ENCODE measurements at regions not wholly inside any gene's neighbourhood (a gene's known extent, or its start where the extent isn't known, plus 50 kb on each side); places are given as distances from the start of the nearest gene placed in this dataset.
"Not testable (repeated sequence)": the region's sequence is repeated elsewhere in the genome, so short reads cannot be mapped to it uniquely, and the experiment has no call there.

- no peak for TF ChIP-seq CTCF (IDR thresholded peaks at IDR 0.05; ENCODE audit: extremely low read depth, low read depth, low read length)
- Histone ChIP-seq H3K27ac (ENCODE audit: low read depth, low read length) (no peak overlapping the region), H4K20me1 (ENCODE audit: insufficient read depth, low read length) (no peaks in the 10 kb centered on the region), H2AFZ (ENCODE audit: low read length) (no peak overlapping the region), H3K4me1 (ENCODE audit: insufficient read depth, low read length) (peaks cover 14% of the 10 kb centered on the region), H3K4me3 (ENCODE audit: insufficient read depth, low read length) (no peak overlapping the region), H3K9me3 (ENCODE audit: low read depth, low read length) (no peaks in the 10 kb centered on the region), H3K36me3 (ENCODE audit: insufficient read depth, low read length) (no peaks in the 10 kb centered on the region), H3K4me2 (ENCODE audit: insufficient read depth, low read length) (peak overlapping the region; percentile 62), H3K27me3 (ENCODE audit: insufficient read depth, low read length) (no peaks in the 10 kb centered on the region), H3K79me2 (ENCODE audit: insufficient read depth, low read length) (no peaks in the 10 kb centered on the region)
- peak; percentile 66 for DNase-seq (ENCODE audit: insufficient read length, low spot score, missing footprints)
Observed at GRCh38 chr1:212167098-212167497, 118.1 kb upstream of the PPP2R5A start.

GRCh38 chr1:212173567-212173966 lies 111.6 kb upstream of the PPP2R5A start:
- Histone ChIP-seq H4K20me1 (ENCODE audit: insufficient read depth, low read length) (no peaks in the 10 kb centered on the region), H3K27me3 (ENCODE audit: insufficient read depth, low read length) (no peaks in the 10 kb centered on the region), H3K4me1 (ENCODE audit: insufficient read depth, low read length) (no peaks in the 10 kb centered on the region), H3K4me2 (ENCODE audit: insufficient read depth, low read length) (no peak overlapping the region), H3K36me3 (ENCODE audit: insufficient read depth, low read length) (no peaks in the 10 kb centered on the region), H3K4me3 (ENCODE audit: insufficient read depth, low read length) (no peak overlapping the region), H3K79me2 (ENCODE audit: insufficient read depth, low read length) (no peaks in the 10 kb centered on the region), H3K9me3 (ENCODE audit: low read depth, low read length) (no peaks in the 10 kb centered on the region), H3K27ac (ENCODE audit: low read depth, low read length) (no peak overlapping the region), H2AFZ (ENCODE audit: low read length) (no peak overlapping the region)
- DNase-seq (ENCODE audit: insufficient read length, low spot score, missing footprints), result no peak
- TF ChIP-seq CTCF (IDR thresholded peaks at IDR 0.05; ENCODE audit: extremely low read depth, low read depth, low read length), result no peak

- H4K20me1 ChIP-seq (ENCODE audit: insufficient read depth, low read length); H3K27me3 ChIP-seq (ENCODE audit: insufficient read depth, low read length); DNase-seq (ENCODE audit: insufficient read length, low spot score, missing footprints); H3K4me1 ChIP-seq (ENCODE audit: insufficient read depth, low read length); H3K4me2 ChIP-seq (ENCODE audit: insufficient read depth, low read length); H3K27ac ChIP-seq (ENCODE audit: low read depth, low read length); H3K36me3 ChIP-seq (ENCODE audit: insufficient read depth, low read length); H3K79me2 ChIP-seq (ENCODE audit: insufficient read depth, low read length); H3K4me3 ChIP-seq (ENCODE audit: insufficient read depth, low read length); H2AFZ ChIP-seq (ENCODE audit: low read length); H3K9me3 ChIP-seq (ENCODE audit: low read depth, low read length): not testable (repeated sequence)
Observed at GRCh38 chr1:212174295-212174694, 110.9 kb upstream of the PPP2R5A start.

GRCh38 chr1:212177542-212177941 lies 107.7 kb upstream of the PPP2R5A start:
- no peak overlapping the region for H3K27ac ChIP-seq (ENCODE audit: low read depth, low read length)
- H3K27me3 ChIP-seq (ENCODE audit: insufficient read depth, low read length), result no peaks in the 10 kb centered on the region
- no peaks in the 10 kb centered on the region for H3K36me3 ChIP-seq (ENCODE audit: insufficient read depth, low read length)
- TF ChIP-seq CTCF (IDR thresholded peaks at IDR 0.05; ENCODE audit: extremely low read depth, low read depth, low read length), result no peak
- H4K20me1 ChIP-seq (ENCODE audit: insufficient read depth, low read length), result no peaks in the 10 kb centered on the region
- no peak for DNase-seq (ENCODE audit: insufficient read length, low spot score, missing footprints)
- no peak overlapping the region for H3K4me3 ChIP-seq (ENCODE audit: insufficient read depth, low read length)
- H3K4me1 ChIP-seq (ENCODE audit: insufficient read depth, low read length), result peaks cover 12% of the 10 kb centered on the region
- H3K4me2 ChIP-seq (ENCODE audit: insufficient read depth, low read length), result no peak overlapping the region
- H2AFZ ChIP-seq (ENCODE audit: low read length), result no peak overlapping the region
- no peaks in the 10 kb centered on the region for H3K79me2 ChIP-seq (ENCODE audit: insufficient read depth, low read length)
- H3K9me3 ChIP-seq (ENCODE audit: low read depth, low read length), result no peaks in the 10 kb centered on the region
